Naive B cell (primary cell): ENCODE measurements at regions not wholly inside any gene's neighbourhood (a gene's known extent, or its start where the extent isn't known, plus 50 kb on each side); places are given as distances from the start of the nearest gene placed in this dataset.

ENCODE experiments used
- ATAC-seq, 2 donors: fragments of 150-1000 bp; cut with Tn5 transposase; 2 replicates each; pipeline ENCODE4 v1.10.0; 2021; ENCODE audit warnings: low read depth in 2 of 2, mild to moderate bottlenecking in 2 of 2, moderate library complexity in 2 of 2
- DNase-seq: peaks from one replicate; pipeline ENCODE4 v3.0.0; 2022
- H3K27ac Mint-ChIP-seq, 6 donors: one replicate each; pipeline ENCODE4 v1.8.0; 2020 to 2022; ENCODE audit warnings: mild to moderate bottlenecking in 6 of 6, mixed read lengths in 6 of 6, moderate library complexity in 5 of 6, inconsistent platforms in 2 of 6
- H3K27me3 Mint-ChIP-seq, 3 donors: one replicate each; pipeline ENCODE4 v1.8.0; 2021 to 2022; ENCODE audit warnings: mixed read lengths in 3 of 3, mild to moderate bottlenecking in 1 of 3
- H3K36me3 Mint-ChIP-seq, 2 donors: one replicate each; pipeline ENCODE4 v1.8.0; 2020 to 2022; ENCODE audit warnings: mixed read lengths in 2 of 2, inconsistent platforms in 1 of 2, mild to moderate bottlenecking in 1 of 2
- H3K4me1 Mint-ChIP-seq, 3 donors: one replicate each; pipeline ENCODE4 v1.8.0; 2020 to 2022; ENCODE audit warnings: mixed read lengths in 3 of 3, inconsistent platforms in 1 of 3, mild to moderate bottlenecking in 1 of 3, moderate library complexity in 1 of 3
- H3K4me3 Mint-ChIP-seq, 8 donors: one replicate each; pipeline ENCODE4 v1.8.0; 2020 to 2022; ENCODE audit warnings: mild to moderate bottlenecking in 8 of 8, mixed read lengths in 8 of 8, moderate library complexity in 8 of 8, inconsistent platforms in 2 of 8
- H3K9me3 Mint-ChIP-seq, 7 donors: one replicate each; pipeline ENCODE4 v1.8.0; 2020 to 2022; ENCODE audit warnings: mixed read lengths in 7 of 7, mild to moderate bottlenecking in 5 of 7, inconsistent platforms in 2 of 7, moderate library complexity in 1 of 7

GRCh38 chr6:80641591-80641990 lies 535.1 kb downstream of the BCKDHB start:
- H3K9me3 Mint-ChIP-seq, result peaks cover 0 to 16% (median 5%) of the 10 kb centered on the region in 7 donors
- no peak overlapping the region for H3K27ac Mint-ChIP-seq
- H3K27me3 Mint-ChIP-seq, result no peaks in the 10 kb centered on the region
- no peak overlapping the region for H3K4me3 Mint-ChIP-seq
- DNase-seq (no peak), ATAC-seq (no peak)
- no peaks in the 10 kb centered on the region for H3K4me1 Mint-ChIP-seq
- H3K36me3 Mint-ChIP-seq, result no peaks in the 10 kb centered on the region

GRCh38 chr6:80640176-80640575 lies 533.7 kb downstream of the BCKDHB start:
- ATAC-seq (no peak), DNase-seq (no peak)
- Mint-ChIP-seq H3K4me3 (no peak overlapping the region), H3K27me3 (no peaks in the 10 kb centered on the region), H3K4me1 (no peaks in the 10 kb centered on the region), H3K27ac (no peak overlapping the region), H3K36me3 (no peaks in the 10 kb centered on the region), H3K9me3 (peaks cover 0 to 8% (median 3%) of the 10 kb centered on the region in 7 donors)

- Mint-ChIP-seq H3K4me3 (no peak overlapping the region), H3K36me3 (no peaks in the 10 kb centered on the region), H3K27ac (no peak overlapping the region), H3K4me1 (no peaks in the 10 kb centered on the region), H3K9me3 (peaks cover 0 to 8% (median 0%) of the 10 kb centered on the region in 7 donors), H3K27me3 (no peaks in the 10 kb centered on the region)
- ATAC-seq (no peak), DNase-seq (no peak)
Observed at GRCh38 chr6:80639181-80639629, 532.7 kb downstream of the BCKDHB start.

GRCh38 chr6:80638213-80639055 lies 532.0 kb downstream of the BCKDHB start:
- H3K9me3 Mint-ChIP-seq, result peaks cover 0 to 8% (median 0%) of the 10 kb centered on the region in 7 donors
- no peaks in the 10 kb centered on the region for H3K36me3 Mint-ChIP-seq

GRCh38 chr6:80637312-80637711 lies 530.8 kb downstream of the BCKDHB start:
- H3K36me3 Mint-ChIP-seq, result no peaks in the 10 kb centered on the region

More at GRCh38 chr6:80638213-80639055, 532.0 kb downstream of the BCKDHB start:
- no peak for DNase-seq
- no peaks in the 10 kb centered on the region for H3K4me1 Mint-ChIP-seq
- H3K27me3 Mint-ChIP-seq, result no peaks in the 10 kb centered on the region
- no peak overlapping the region for H3K27ac Mint-ChIP-seq
- H3K4me3 Mint-ChIP-seq, result no peak overlapping the region
- ATAC-seq, result no peak

GRCh38 chr6:80636689-80637088 lies 530.2 kb downstream of the BCKDHB start:
- Mint-ChIP-seq H3K27ac (no peak overlapping the region), H3K4me1 (no peaks in the 10 kb centered on the region), H3K27me3 (no peaks in the 10 kb centered on the region), H3K36me3 (no peaks in the 10 kb centered on the region), H3K9me3 (peaks cover 0 to 8% (median 0%) of the 10 kb centered on the region in 7 donors), H3K4me3 (no peak overlapping the region)
- ATAC-seq, result no peak
- no peak for DNase-seq

More at GRCh38 chr6:80637312-80637711, 530.8 kb downstream of the BCKDHB start:
- Mint-ChIP-seq H3K27ac (no peak overlapping the region), H3K27me3 (no peaks in the 10 kb centered on the region), H3K4me3 (no peak overlapping the region), H3K9me3 (peaks cover 0 to 8% (median 0%) of the 10 kb centered on the region in 7 donors), H3K4me1 (no peaks in the 10 kb centered on the region)
- no peak for ATAC-seq
- DNase-seq, result no peak

- DNase-seq (no peak), ATAC-seq (no peak)
- Mint-ChIP-seq H3K36me3 (no peaks in the 10 kb centered on the region), H3K27ac (no peak overlapping the region), H3K4me1 (no peaks in the 10 kb centered on the region), H3K27me3 (no peaks in the 10 kb centered on the region), H3K9me3 (peaks cover 0 to 9% (median 2%) of the 10 kb centered on the region in 7 donors), H3K4me3 (no peak overlapping the region)
Observed at GRCh38 chr6:80633412-80633811, 526.9 kb downstream of the BCKDHB start.

- Mint-ChIP-seq H3K36me3 (peaks cover 0 to 13% of the 10 kb centered on the region in 2 donors), H3K4me3 (no peak overlapping the region), H3K9me3 (peaks cover 9 to 26% (median 23%) of the 10 kb centered on the region in 7 donors)
Observed at GRCh38 chr6:80625405-80625804, 518.9 kb downstream of the BCKDHB start.

GRCh38 chr6:80623066-80623815 lies 516.8 kb downstream of the BCKDHB start:
- H3K9me3 Mint-ChIP-seq, result peaks cover 9 to 24% (median 16%) of the 10 kb centered on the region in 7 donors
- no peaks in the 10 kb centered on the region for H3K4me1 Mint-ChIP-seq
- ATAC-seq (no peak), DNase-seq (no peak)
- peaks cover 0 to 13% of the 10 kb centered on the region in 2 donors for H3K36me3 Mint-ChIP-seq
- no peak overlapping the region for H3K27ac Mint-ChIP-seq
- H3K27me3 Mint-ChIP-seq, result no peaks in the 10 kb centered on the region
- no peak overlapping the region for H3K4me3 Mint-ChIP-seq

More at GRCh38 chr6:80625405-80625804, 518.9 kb downstream of the BCKDHB start:
- no peak for ATAC-seq
- Mint-ChIP-seq H3K27me3 (no peaks in the 10 kb centered on the region), H3K4me1 (no peaks in the 10 kb centered on the region), H3K27ac (no peak overlapping the region)
- DNase-seq, result no peak

GRCh38 chr6:80622641-80623040 lies 516.2 kb downstream of the BCKDHB start:
- Mint-ChIP-seq H3K27me3 (no peaks in the 10 kb centered on the region), H3K9me3 (peaks cover 9 to 24% (median 16%) of the 10 kb centered on the region in 7 donors), H3K27ac (no peak overlapping the region), H3K4me3 (no peak overlapping the region), H3K36me3 (peaks cover 0 to 13% of the 10 kb centered on the region in 2 donors), H3K4me1 (no peaks in the 10 kb centered on the region)
- ATAC-seq, result no peak
- no peak for DNase-seq

GRCh38 chr6:80618953-80619352 lies 512.5 kb downstream of the BCKDHB start:
- Mint-ChIP-seq H3K4me3 (no peak overlapping the region), H3K9me3 (peaks cover 0 to 14% (median 4%) of the 10 kb centered on the region in 7 donors), H3K4me1 (no peaks in the 10 kb centered on the region), H3K36me3 (no peaks in the 10 kb centered on the region), H3K27me3 (no peaks in the 10 kb centered on the region), H3K27ac (no peak overlapping the region)
- ATAC-seq (no peak), DNase-seq (no peak)

GRCh38 chr6:80610846-80611245 lies 504.4 kb downstream of the BCKDHB start:
- no peak for ATAC-seq
- Mint-ChIP-seq H3K36me3 (no peaks in the 10 kb centered on the region), H3K27ac (no peak overlapping the region), H3K9me3 (peaks cover 0 to 13% (median 3%) of the 10 kb centered on the region in 7 donors), H3K4me3 (no peak overlapping the region), H3K27me3 (peaks cover 4 to 9% (median 5%) of the 10 kb centered on the region in 3 donors), H3K4me1 (no peaks in the 10 kb centered on the region)
- no peak for DNase-seq

- Mint-ChIP-seq H3K27ac (no peak overlapping the region), H3K4me1 (no peaks in the 10 kb centered on the region), H3K36me3 (no peaks in the 10 kb centered on the region), H3K4me3 (no peak overlapping the region), H3K27me3 (peaks cover 10 to 18% (median 11%) of the 10 kb centered on the region in 3 donors), H3K9me3 (peaks cover 0 to 9% (median 2%) of the 10 kb centered on the region in 7 donors)
- ATAC-seq (no peak), DNase-seq (no peak)
Observed at GRCh38 chr6:80608881-80609280, 502.4 kb downstream of the BCKDHB start.
